ENCODE measurements at regions not wholly inside any gene's neighbourhood (a gene's known extent, or its start where the extent isn't known, plus 50 kb on each side); places are given as distances from the start of the nearest gene placed in this dataset.

- H3K27ac Mint-ChIP-seq: no peak overlapping the region
- ATAC-seq: no peak
- H3K9me3 Mint-ChIP-seq: peaks cover 6% of the 10 kb centered on the region
- no peaks in the 10 kb centered on the region for H3K4me1 Mint-ChIP-seq
- H3K36me3 Mint-ChIP-seq: no peaks in the 10 kb centered on the region
- no peaks in the 10 kb centered on the region for H3K27me3 Mint-ChIP-seq
- H3K4me3 Mint-ChIP-seq: no peak overlapping the region
These were observed 2548.6 kb downstream of the PCDH7 start for GRCh38 chr4:33268776-33269175.

GRCh38 chr4:33270403-33270802, 2550.2 kb downstream of the PCDH7 start:
- Mint-ChIP-seq H3K27me3 (no peaks in the 10 kb centered on the region), H3K9me3 (peaks cover 3% of the 10 kb centered on the region), H3K27ac (no peak overlapping the region), H3K4me1 (no peaks in the 10 kb centered on the region), H3K36me3 (no peaks in the 10 kb centered on the region), H3K4me3 (no peak overlapping the region)
- no peak for ATAC-seq

- Mint-ChIP-seq H3K27me3 (no peaks in the 10 kb centered on the region), H3K36me3 (no peaks in the 10 kb centered on the region)
These were observed 2552.6 kb downstream of the PCDH7 start for GRCh38 chr4:33272722-33273121.

GRCh38 chr4:33283818-33284217, 2563.6 kb downstream of the PCDH7 start:
- Mint-ChIP-seq H3K27ac (no peak overlapping the region), H3K36me3 (no peaks in the 10 kb centered on the region), H3K4me3 (no peak overlapping the region), H3K27me3 (no peaks in the 10 kb centered on the region), H3K4me1 (no peaks in the 10 kb centered on the region), H3K9me3 (peaks cover 3% of the 10 kb centered on the region)
- no peak for ATAC-seq

More at GRCh38 chr4:33272722-33273121, 2552.6 kb downstream of the PCDH7 start:
- H3K27ac Mint-ChIP-seq: no peak overlapping the region
- peaks cover 3% of the 10 kb centered on the region for H3K9me3 Mint-ChIP-seq
- no peaks in the 10 kb centered on the region for H3K4me1 Mint-ChIP-seq
- no peak for ATAC-seq
- no peak overlapping the region for H3K4me3 Mint-ChIP-seq

GRCh38 chr4:33296876-33297455, 2576.8 kb downstream of the PCDH7 start:
- peaks cover 9% of the 10 kb centered on the region for H3K9me3 Mint-ChIP-seq
- H3K4me1 Mint-ChIP-seq: no peaks in the 10 kb centered on the region
- no peak overlapping the region for H3K27ac Mint-ChIP-seq
- H3K27me3 Mint-ChIP-seq: no peaks in the 10 kb centered on the region
- no peak overlapping the region for H3K4me3 Mint-ChIP-seq
- H3K36me3 Mint-ChIP-seq: no peaks in the 10 kb centered on the region
- no peak for ATAC-seq

GRCh38 chr4:33302321-33302720, 2582.2 kb downstream of the PCDH7 start:
- H3K27ac Mint-ChIP-seq: no peak overlapping the region
- no peaks in the 10 kb centered on the region for H3K27me3 Mint-ChIP-seq
- no peaks in the 10 kb centered on the region for H3K36me3 Mint-ChIP-seq
- H3K4me3 Mint-ChIP-seq: no peak overlapping the region
- no peaks in the 10 kb centered on the region for H3K4me1 Mint-ChIP-seq
- peaks cover 12% of the 10 kb centered on the region for H3K9me3 Mint-ChIP-seq
- ATAC-seq: no peak

- Mint-ChIP-seq H3K27ac (no peak overlapping the region), H3K4me3 (no peak overlapping the region), H3K9me3 (peaks cover 11% of the 10 kb centered on the region), H3K27me3 (no peaks in the 10 kb centered on the region), H3K4me1 (no peaks in the 10 kb centered on the region), H3K36me3 (no peaks in the 10 kb centered on the region)
- ATAC-seq: no peak
These were observed 2586.0 kb downstream of the PCDH7 start for GRCh38 chr4:33306131-33306530.

GRCh38 chr4:33316033-33316432, 2595.9 kb downstream of the PCDH7 start:
- Mint-ChIP-seq H3K4me1 (no peaks in the 10 kb centered on the region), H3K27me3 (no peaks in the 10 kb centered on the region), H3K27ac (no peak overlapping the region), H3K9me3 (peaks cover 14% of the 10 kb centered on the region), H3K36me3 (no peaks in the 10 kb centered on the region), H3K4me3 (no peak overlapping the region)
- ATAC-seq: no peak

- Mint-ChIP-seq H3K36me3 (no peaks in the 10 kb centered on the region), H3K9me3 (peaks cover 14% of the 10 kb centered on the region), H3K4me1 (no peaks in the 10 kb centered on the region), H3K27me3 (no peaks in the 10 kb centered on the region), H3K27ac (no peak overlapping the region), H3K4me3 (no peak overlapping the region)
- no peak for ATAC-seq
These were observed 2596.4 kb downstream of the PCDH7 start for GRCh38 chr4:33316578-33316977.

GRCh38 chr4:33323393-33323792, 2603.2 kb downstream of the PCDH7 start:
- Mint-ChIP-seq H3K4me3 (no peak overlapping the region), H3K27me3 (no peaks in the 10 kb centered on the region), H3K36me3 (no peaks in the 10 kb centered on the region), H3K4me1 (no peaks in the 10 kb centered on the region), H3K9me3 (peaks cover 13% of the 10 kb centered on the region), H3K27ac (no peak overlapping the region)
- no peak for ATAC-seq

GRCh38 chr4:33334416-33334815, 2614.2 kb downstream of the PCDH7 start:
- ATAC-seq: no peak
- no peak overlapping the region for H3K27ac Mint-ChIP-seq
- no peak overlapping the region for H3K4me3 Mint-ChIP-seq
- H3K27me3 Mint-ChIP-seq: no peaks in the 10 kb centered on the region
- no peaks in the 10 kb centered on the region for H3K4me1 Mint-ChIP-seq
- H3K36me3 Mint-ChIP-seq: no peaks in the 10 kb centered on the region
- peaks cover 19% of the 10 kb centered on the region for H3K9me3 Mint-ChIP-seq

GRCh38 chr4:33339762-33340161, 2619.6 kb downstream of the PCDH7 start:
- no peak for ATAC-seq
- Mint-ChIP-seq H3K27me3 (no peaks in the 10 kb centered on the region), H3K36me3 (no peaks in the 10 kb centered on the region), H3K27ac (no peak overlapping the region), H3K4me1 (no peaks in the 10 kb centered on the region), H3K4me3 (no peak overlapping the region), H3K9me3 (peaks cover 6% of the 10 kb centered on the region)

GRCh38 chr4:33340168-33340567, 2620.0 kb downstream of the PCDH7 start:
- no peak overlapping the region for H3K27ac Mint-ChIP-seq

GRCh38 chr4:33349376-33349775, 2629.2 kb downstream of the PCDH7 start:
- no peaks in the 10 kb centered on the region for H3K4me1 Mint-ChIP-seq
- ATAC-seq: no peak
- no peaks in the 10 kb centered on the region for H3K27me3 Mint-ChIP-seq
- no peak overlapping the region for H3K27ac Mint-ChIP-seq
- H3K4me3 Mint-ChIP-seq: no peak overlapping the region
- peaks cover 5% of the 10 kb centered on the region for H3K9me3 Mint-ChIP-seq
- no peaks in the 10 kb centered on the region for H3K36me3 Mint-ChIP-seq

More at GRCh38 chr4:33340168-33340567, 2620.0 kb downstream of the PCDH7 start:
- no peaks in the 10 kb centered on the region for H3K27me3 Mint-ChIP-seq
- H3K36me3 Mint-ChIP-seq: no peaks in the 10 kb centered on the region
- H3K4me1 Mint-ChIP-seq: no peaks in the 10 kb centered on the region
- H3K9me3 Mint-ChIP-seq: peaks cover 7% of the 10 kb centered on the region
- no peak for ATAC-seq
- no peak overlapping the region for H3K4me3 Mint-ChIP-seq

GRCh38 chr4:33357121-33357520, 2637.0 kb downstream of the PCDH7 start:
- no peak for ATAC-seq
- Mint-ChIP-seq H3K36me3 (no peaks in the 10 kb centered on the region), H3K4me3 (no peak overlapping the region), H3K9me3 (no peaks in the 10 kb centered on the region), H3K27ac (no peak overlapping the region), H3K27me3 (no peaks in the 10 kb centered on the region), H3K4me1 (no peaks in the 10 kb centered on the region)

GRCh38 chr4:33369446-33369845, 2649.3 kb downstream of the PCDH7 start:
- peaks cover 15% of the 10 kb centered on the region for H3K9me3 Mint-ChIP-seq
- H3K4me1 Mint-ChIP-seq: no peaks in the 10 kb centered on the region
- H3K27ac Mint-ChIP-seq: no peak overlapping the region
- ATAC-seq: no peak
- no peaks in the 10 kb centered on the region for H3K27me3 Mint-ChIP-seq
- no peak overlapping the region for H3K4me3 Mint-ChIP-seq
- no peaks in the 10 kb centered on the region for H3K36me3 Mint-ChIP-seq

GRCh38 chr4:33381816-33382215, 2661.6 kb downstream of the PCDH7 start:
- Mint-ChIP-seq H3K9me3 (peaks cover 18% of the 10 kb centered on the region), H3K36me3 (no peaks in the 10 kb centered on the region), H3K27ac (no peak overlapping the region), H3K4me3 (no peak overlapping the region), H3K4me1 (no peaks in the 10 kb centered on the region), H3K27me3 (no peaks in the 10 kb centered on the region)
- no peak for ATAC-seq

All from stimulated activated memory B cell treated with anti-CD40 and anti-IgM and Interleukin-4, amounts not matched to agents 10 μg/mL and 1 μg/mL and 100 μg/mL, for 72 hours (primary cell).